ENCODE measurements at regions not wholly inside any gene's neighbourhood (a gene's known extent, or its start where the extent isn't known, plus 50 kb on each side); places are given as distances from the start of the nearest gene placed in this dataset.

GRCh38 chr22:44436736-44437135, 61.3 kb downstream of the RTL6 start:
- POLR2A ChIA-PET = no interaction called here
- Histone ChIP-seq H4K20me1 (ENCODE audit: insufficient read depth, low read length) (no peaks in the 10 kb centered on the region), H3K9me2 (ENCODE audit: insufficient read depth, low read length) (no peaks in the 10 kb centered on the region), H3K4me1 (ENCODE audit: insufficient read depth, low read length, poor library complexity, severe bottlenecking) (no peaks in the 10 kb centered on the region), H3K4me3 (ENCODE audit: low read depth, low read length, poor library complexity, severe bottlenecking) (no peak overlapping the region), H2AFZ (ENCODE audit: low read length) (no peak overlapping the region), H3K4me2 (ENCODE audit: low read length) (no peak overlapping the region), H3K9me3 (ENCODE audit: low read length) (no peaks in the 10 kb centered on the region), H3K36me3 (ENCODE audit: insufficient read depth, low read length) (no peaks in the 10 kb centered on the region), H3K79me2 (ENCODE audit: insufficient read depth, low read depth, low read length) (no peaks in the 10 kb centered on the region), H3K27ac (ENCODE audit: low read depth, low read length, poor library complexity, severe bottlenecking) (no peak overlapping the region)
- CTCF ChIA-PET (ENCODE audit: unreplicated experiment) = no interaction called here
- no TSS peak for BruUV-seq (replicated peaks)
- no peak for DNase-seq (ENCODE audit: low spot score)
- intact Hi-C loops (cut with micrococcal nuclease; ENCODE audit: unreplicated experiment) = no loop called here
- no peak for TF ChIP-seq EZH2phosphoT487 (IDR thresholded peaks at IDR 0.05; ENCODE audit: borderline replicate concordance, low read depth, low read length)
- TF ChIP-seq CTCF (conservative IDR thresholded peaks at IDR 0.05; ENCODE audit: low read length) = no peak

- no peaks in the 10 kb centered on the region for H3K36me3 ChIP-seq (ENCODE audit: insufficient read depth, low read length)
- H3K9me2 ChIP-seq (ENCODE audit: insufficient read depth, low read length) = no peaks in the 10 kb centered on the region
- intact Hi-C loops (cut with micrococcal nuclease; ENCODE audit: unreplicated experiment) = no loop called here
- H3K79me2 ChIP-seq (ENCODE audit: insufficient read depth, low read depth, low read length) = no peaks in the 10 kb centered on the region
- POLR2A ChIA-PET = no interaction called here
- BruUV-seq (replicated peaks) = no TSS peak
- CTCF ChIA-PET (ENCODE audit: unreplicated experiment) = interaction anchor here (1.2 kb wide), 1 partner anchor 14 kb away, joined by 3 read pairs; no protein-coding TSS in a partner anchor
- no peak overlapping the region for H3K4me3 ChIP-seq (ENCODE audit: low read depth, low read length, poor library complexity, severe bottlenecking)
- no peak overlapping the region for H3K27ac ChIP-seq (ENCODE audit: low read depth, low read length, poor library complexity, severe bottlenecking)
- TF ChIP-seq EZH2phosphoT487 (IDR thresholded peaks at IDR 0.05; ENCODE audit: borderline replicate concordance, low read depth, low read length) (no peak), CTCF (conservative IDR thresholded peaks at IDR 0.05; ENCODE audit: low read length) (no peak)
- no peak overlapping the region for H3K4me2 ChIP-seq (ENCODE audit: low read length)
- no peaks in the 10 kb centered on the region for H4K20me1 ChIP-seq (ENCODE audit: insufficient read depth, low read length)
- no peaks in the 10 kb centered on the region for H3K4me1 ChIP-seq (ENCODE audit: insufficient read depth, low read length, poor library complexity, severe bottlenecking)
- DNase-seq (ENCODE audit: low spot score) = no peak
- no peak overlapping the region for H2AFZ ChIP-seq (ENCODE audit: low read length)
- no peaks in the 10 kb centered on the region for H3K9me3 ChIP-seq (ENCODE audit: low read length)
Observed at GRCh38 chr22:44431256-44431655, 66.8 kb downstream of the RTL6 start.

GRCh38 chr22:44430716-44431115, 67.3 kb downstream of the RTL6 start:
- no peak overlapping the region for H3K27ac ChIP-seq (ENCODE audit: low read depth, low read length, poor library complexity, severe bottlenecking)
- ChIA-PET CTCF (ENCODE audit: unreplicated experiment) (interaction anchor here (1.2 kb wide), 1 partner anchor 14 kb away, joined by 3 read pairs; no protein-coding TSS in a partner anchor), POLR2A (no interaction called here)
- H3K4me3 ChIP-seq (ENCODE audit: low read depth, low read length, poor library complexity, severe bottlenecking) = no peak overlapping the region
- no peaks in the 10 kb centered on the region for H3K9me2 ChIP-seq (ENCODE audit: insufficient read depth, low read length)
- TF ChIP-seq CTCF (conservative IDR thresholded peaks at IDR 0.05; ENCODE audit: low read length) = no peak
- TF ChIP-seq EZH2phosphoT487 (IDR thresholded peaks at IDR 0.05; ENCODE audit: borderline replicate concordance, low read depth, low read length) = no peak
- H4K20me1 ChIP-seq (ENCODE audit: insufficient read depth, low read length) = no peaks in the 10 kb centered on the region
- H3K9me3 ChIP-seq (ENCODE audit: low read length) = no peaks in the 10 kb centered on the region
- H3K4me1 ChIP-seq (ENCODE audit: insufficient read depth, low read length, poor library complexity, severe bottlenecking) = no peaks in the 10 kb centered on the region
- intact Hi-C loops (cut with micrococcal nuclease; ENCODE audit: unreplicated experiment) = no loop called here
- H3K36me3 ChIP-seq (ENCODE audit: insufficient read depth, low read length) = no peaks in the 10 kb centered on the region
- BruUV-seq (replicated peaks) = no TSS peak
- no peak overlapping the region for H3K4me2 ChIP-seq (ENCODE audit: low read length)
- no peak overlapping the region for H2AFZ ChIP-seq (ENCODE audit: low read length)
- no peak for DNase-seq (ENCODE audit: low spot score)
- H3K79me2 ChIP-seq (ENCODE audit: insufficient read depth, low read depth, low read length) = no peaks in the 10 kb centered on the region

Data from OCI-LY7 (cell line).